GM12892 (cell line): ENCODE measurements at regions not wholly inside any gene's neighbourhood (a gene's known extent, or its start where the extent isn't known, plus 50 kb on each side); places are given as distances from the start of the nearest gene placed in this dataset.

Experiments used
- DNase-seq: peaks from one replicate; pipeline ENCODE4 v3.0.0; 2011; ENCODE audit not compliant: insufficient read length
- FAIRE-seq: peaks from 2 replicates; lab custom pipeline; 2011; peaks lifted over from hg19 to GRCh38; lab: Jason Lieb, UNC
- POLR2A ChIP-seq: IDR thresholded peaks from 2 replicates; pipeline ENCODE4 v1.6.1; 2011; ENCODE audit warnings: low read depth, low read length, control low read depth
- POLR2AphosphoS5 ChIP-seq: IDR thresholded peaks from 2 replicates; pipeline ENCODE4 v1.6.1; 2011; ENCODE audit warnings: low read depth, low read length, control low read depth
- TAF1 ChIP-seq: IDR thresholded peaks from 2 replicates; pipeline ENCODE4 v1.6.1; 2011; ENCODE audit warnings: low read depth, mild to moderate bottlenecking, control low read depth, low read length, borderline replicate concordance

- DNase-seq (no peak), FAIRE-seq (no peak)
- no peak for TF ChIP-seq POLR2A
- no peak for TF ChIP-seq POLR2AphosphoS5
- TF ChIP-seq TAF1: no peak
Observed at GRCh38 chr1:91076834-91077233, 55.0 kb upstream of the ZNF644 start.

DNA sequence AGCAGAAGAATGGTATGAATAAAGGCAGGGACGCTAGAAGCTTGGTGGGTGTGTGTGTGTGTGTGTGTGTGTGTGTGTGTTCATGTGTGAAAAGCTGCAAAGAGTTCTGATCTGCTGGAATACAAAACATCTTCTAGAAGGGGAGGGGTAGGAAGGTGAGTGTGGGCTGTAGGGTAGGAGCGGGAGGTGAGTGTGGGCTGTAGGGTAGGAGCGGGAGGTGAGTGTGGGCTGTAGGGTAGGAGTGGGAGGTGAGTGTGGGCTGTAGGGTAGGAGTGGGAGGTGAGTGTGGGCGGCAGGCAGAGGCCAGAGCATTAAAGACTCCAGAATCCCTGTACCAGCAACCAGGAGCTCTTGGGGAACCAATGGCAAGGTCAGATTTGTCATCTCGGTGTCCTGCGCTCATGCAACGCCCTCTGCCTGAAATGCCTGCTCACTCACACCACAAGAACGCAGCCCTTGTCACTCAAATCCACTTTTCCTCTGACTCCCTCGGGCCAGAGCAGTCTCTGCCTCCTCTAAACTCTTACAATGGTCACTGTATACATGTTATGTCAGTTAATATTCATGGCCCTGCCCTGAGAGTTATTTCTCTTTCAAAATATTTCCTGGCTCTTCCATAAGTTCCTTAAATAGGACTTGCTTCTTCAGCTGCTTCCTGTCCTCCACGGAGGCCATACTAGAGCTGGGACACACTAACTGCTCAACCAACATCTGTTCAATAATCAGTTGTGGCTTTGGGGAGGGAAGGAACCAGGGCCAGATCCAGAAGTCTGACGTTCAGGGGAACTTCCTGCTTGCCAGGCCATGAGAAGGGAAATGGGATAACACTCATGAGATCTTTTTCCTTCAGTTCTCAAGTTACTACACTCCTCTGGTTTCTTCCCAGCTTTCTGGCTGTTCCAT is 53.6 kb upstream of the ZNF644 start:
- no peak for TF ChIP-seq POLR2AphosphoS5
- no peak for TF ChIP-seq POLR2A
- TF ChIP-seq TAF1: no peak
- DNase-seq (no peak), FAIRE-seq (no peak)

DNA sequence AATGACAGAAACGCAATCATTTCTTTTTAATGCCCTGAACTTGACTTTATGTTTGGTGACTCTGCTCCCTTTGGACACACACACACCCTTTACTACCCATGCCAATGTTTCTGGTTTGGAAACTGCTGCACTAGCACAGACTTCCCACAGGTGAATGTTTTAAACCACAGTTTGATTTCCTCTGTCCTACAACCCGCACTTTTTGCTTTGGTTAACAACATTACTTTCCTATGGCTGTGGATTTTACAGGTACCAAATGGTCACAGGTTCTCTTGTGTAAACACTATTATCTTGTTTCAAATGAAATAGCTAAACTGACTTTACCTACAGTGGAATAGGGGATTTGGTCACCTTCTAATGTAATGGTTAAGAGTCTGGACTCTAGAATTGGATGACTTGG is 51.5 kb upstream of the ZNF644 start:
- TF ChIP-seq POLR2A (no peak), POLR2AphosphoS5 (no peak), TAF1 (no peak)
- FAIRE-seq (no peak), DNase-seq (no peak)

- no peak for DNase-seq
- TF ChIP-seq POLR2A (no peak), POLR2AphosphoS5 (no peak), TAF1 (no peak)
- no peak for FAIRE-seq
Observed at GRCh38 chr1:91071838-91072237, 50.0 kb upstream of the ZNF644 start.
